OCI-LY7 (cell line): ENCODE measurements at regions not wholly inside any gene's neighbourhood (a gene's known extent, or its start where the extent isn't known, plus 50 kb on each side); places are given as distances from the start of the nearest gene placed in this dataset.

Source experiments
- BruUV-seq: library from RNA; stranded (reverse); fragments of 400-500 nt; replicated peaks from 2 replicates; lab custom pipeline; 2021; lab: Mats Ljungman, UMichigan
- CTCF ChIA-PET: fragments of 300-600 bp; sonication (Branson Sonifier 250); formaldehyde crosslinking; loops from one replicate; lab custom pipeline; 2022; ENCODE audit warnings: antibody characterized with exemption; ENCODE audit not compliant: unreplicated experiment; lab: Charles Lee
- POLR2A ChIA-PET: fragments of 300-600 bp; sonication (Branson Sonifier 250); formaldehyde crosslinking; loops from one replicate; lab custom pipeline; 2022; ENCODE audit warnings: antibody characterized with exemption; lab: Charles Lee
- DNase-seq: peaks from one replicate; pipeline ENCODE4 v3.0.0-alpha.2; 2015; ENCODE audit warnings: low spot score
- H2AFZ ChIP-seq: fragments of 200-600 bp; sonication (generic), shearing (Covaris generic); 2 replicates; pipeline ENCODE4 v1.6.1; 2014; ENCODE audit warnings: mild to moderate bottlenecking, antibody characterized with exemption, low read length, moderate library complexity
- H3K27ac ChIP-seq: fragments of 200-600 bp; sonication (generic); 2 replicates; pipeline ENCODE4 v1.5.1; 2014; ENCODE audit warnings: mixed run types, low read depth, mild to moderate bottlenecking, moderate library complexity, low read length, inconsistent platforms; ENCODE audit not compliant: poor library complexity, severe bottlenecking
- H3K36me3 ChIP-seq: fragments of 200-600 bp; sonication (generic); 2 replicates; pipeline ENCODE4 v1.6.1; 2014; ENCODE audit warnings: mild to moderate bottlenecking, antibody characterized with exemption, low read length, moderate library complexity, mixed read lengths; ENCODE audit not compliant: insufficient read depth
- H3K4me1 ChIP-seq: fragments of 200-600 bp; sonication (generic); 2 replicates; pipeline ENCODE4 v1.5.1; 2014; ENCODE audit warnings: mild to moderate bottlenecking, low read length; ENCODE audit not compliant: insufficient read depth, poor library complexity, severe bottlenecking
- H3K4me2 ChIP-seq: fragments of 200-600 bp; sonication (generic); 2 replicates; pipeline ENCODE4 v1.6.1; 2014; ENCODE audit warnings: mild to moderate bottlenecking, low read length
- H3K4me3 ChIP-seq: fragments of 200-600 bp; sonication (generic); 2 replicates; pipeline ENCODE4 v1.5.1; 2014; ENCODE audit warnings: mild to moderate bottlenecking, low read depth, low read length; ENCODE audit not compliant: poor library complexity, severe bottlenecking
- H3K79me2 ChIP-seq: fragments of 200-600 bp; sonication (generic); 2 replicates; pipeline ENCODE4 v1.6.1; 2016; ENCODE audit warnings: low read depth, mild to moderate bottlenecking, low read length, moderate library complexity, mixed read lengths; ENCODE audit not compliant: insufficient read depth
- H3K9me2 ChIP-seq: fragments of 200-600 bp; sonication (generic); 2 replicates; pipeline ENCODE4 v1.6.1; 2016; ENCODE audit warnings: mild to moderate bottlenecking, low read length, mixed read lengths; ENCODE audit not compliant: insufficient read depth
- H3K9me3 ChIP-seq: fragments of 200-600 bp; sonication (generic); 2 replicates; pipeline ENCODE4 v1.6.1; 2014; ENCODE audit warnings: mild to moderate bottlenecking, mixed run types, low read length, mixed read lengths
- H4K20me1 ChIP-seq: fragments of 200-600 bp; sonication (generic); 2 replicates; pipeline ENCODE4 v1.6.1; 2014; ENCODE audit warnings: mild to moderate bottlenecking, antibody characterized with exemption, low read length, moderate library complexity, mixed read lengths; ENCODE audit not compliant: insufficient read depth
- EZH2phosphoT487 ChIP-seq: fragments of 200-600 bp; sonication (generic); IDR thresholded peaks from 2 replicates; pipeline ENCODE4 v1.6.1; 2018; ENCODE audit warnings: low read depth, borderline replicate concordance, mild to moderate bottlenecking, mixed run types, antibody characterized with exemption, low read length, moderate library complexity, mixed read lengths
- intact Hi-C: fragments of 100-400 bp; cut with micrococcal nuclease; formaldehyde crosslinking; loops from one replicate; pipeline ENCODE4 v1.10.0; 2022; ENCODE audit not compliant: unreplicated experiment
- TF ChIP-seq, protein P1 (sequence below): fragments of 200-600 bp; sonication (generic); conservative IDR thresholded peaks from 2 replicates; pipeline ENCODE4 v1.5.1; 2014; ENCODE audit warnings: mild to moderate bottlenecking, antibody characterized with exemption, low read length, moderate library complexity, mixed read lengths

DNA sequence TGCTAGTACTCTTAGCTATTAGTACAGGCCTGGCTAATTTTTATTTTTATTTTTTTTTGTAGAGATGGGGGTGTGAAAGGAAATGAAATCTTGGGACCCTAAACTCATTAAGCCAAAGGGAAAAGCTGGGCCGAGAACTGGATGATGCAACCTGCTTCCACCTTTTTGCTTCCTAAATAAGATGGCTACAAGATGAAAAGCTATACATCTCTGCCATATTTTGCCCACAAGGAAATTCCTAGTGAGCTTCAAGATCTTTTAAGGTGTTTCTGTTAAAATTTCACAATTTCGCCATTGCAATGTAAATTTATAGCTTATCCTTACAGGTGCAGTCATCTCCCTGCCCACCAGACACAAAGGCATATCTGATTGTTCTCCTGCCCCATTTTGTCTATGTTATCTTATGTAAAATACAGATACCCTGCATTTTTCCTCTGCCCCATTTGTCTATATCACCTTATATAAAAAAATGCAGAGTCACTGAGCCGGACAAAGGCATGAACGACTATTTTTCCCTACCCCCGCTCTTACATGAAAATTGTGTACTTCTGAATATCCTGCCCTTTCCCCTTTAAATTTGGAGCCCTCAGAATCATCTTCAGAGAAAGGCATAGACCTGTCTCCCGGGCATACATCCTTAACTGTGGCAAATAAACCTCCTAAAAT is 112.0 kb upstream of the SLC38A2 start:
- Histone ChIP-seq H3K4me1 (no peaks in the 10 kb centered on the region), H2AFZ (no peak overlapping the region), H3K9me3 (no peaks in the 10 kb centered on the region), H3K27ac (no peak overlapping the region), H3K79me2 (no peaks in the 10 kb centered on the region), H4K20me1 (no peaks in the 10 kb centered on the region), H3K4me2 (no peak overlapping the region), H3K4me3 (no peak overlapping the region), H3K9me2 (no peaks in the 10 kb centered on the region), H3K36me3 (no peaks in the 10 kb centered on the region)
- TF ChIP-seq, protein P1, sequence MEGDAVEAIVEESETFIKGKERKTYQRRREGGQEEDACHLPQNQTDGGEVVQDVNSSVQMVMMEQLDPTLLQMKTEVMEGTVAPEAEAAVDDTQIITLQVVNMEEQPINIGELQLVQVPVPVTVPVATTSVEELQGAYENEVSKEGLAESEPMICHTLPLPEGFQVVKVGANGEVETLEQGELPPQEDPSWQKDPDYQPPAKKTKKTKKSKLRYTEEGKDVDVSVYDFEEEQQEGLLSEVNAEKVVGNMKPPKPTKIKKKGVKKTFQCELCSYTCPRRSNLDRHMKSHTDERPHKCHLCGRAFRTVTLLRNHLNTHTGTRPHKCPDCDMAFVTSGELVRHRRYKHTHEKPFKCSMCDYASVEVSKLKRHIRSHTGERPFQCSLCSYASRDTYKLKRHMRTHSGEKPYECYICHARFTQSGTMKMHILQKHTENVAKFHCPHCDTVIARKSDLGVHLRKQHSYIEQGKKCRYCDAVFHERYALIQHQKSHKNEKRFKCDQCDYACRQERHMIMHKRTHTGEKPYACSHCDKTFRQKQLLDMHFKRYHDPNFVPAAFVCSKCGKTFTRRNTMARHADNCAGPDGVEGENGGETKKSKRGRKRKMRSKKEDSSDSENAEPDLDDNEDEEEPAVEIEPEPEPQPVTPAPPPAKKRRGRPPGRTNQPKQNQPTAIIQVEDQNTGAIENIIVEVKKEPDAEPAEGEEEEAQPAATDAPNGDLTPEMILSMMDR: no peak
- no peak for TF ChIP-seq EZH2phosphoT487
- no TSS peak for BruUV-seq
- CTCF ChIA-PET: no interaction called here
- no peak for DNase-seq
- intact Hi-C loops: no loop called here
- POLR2A ChIA-PET: interaction anchor here (0.6 to 0.8 kb wide), 2 partner anchors 10 to 14 kb away, joined by 4 read pairs; no protein-coding TSS in a partner anchor

DNA sequence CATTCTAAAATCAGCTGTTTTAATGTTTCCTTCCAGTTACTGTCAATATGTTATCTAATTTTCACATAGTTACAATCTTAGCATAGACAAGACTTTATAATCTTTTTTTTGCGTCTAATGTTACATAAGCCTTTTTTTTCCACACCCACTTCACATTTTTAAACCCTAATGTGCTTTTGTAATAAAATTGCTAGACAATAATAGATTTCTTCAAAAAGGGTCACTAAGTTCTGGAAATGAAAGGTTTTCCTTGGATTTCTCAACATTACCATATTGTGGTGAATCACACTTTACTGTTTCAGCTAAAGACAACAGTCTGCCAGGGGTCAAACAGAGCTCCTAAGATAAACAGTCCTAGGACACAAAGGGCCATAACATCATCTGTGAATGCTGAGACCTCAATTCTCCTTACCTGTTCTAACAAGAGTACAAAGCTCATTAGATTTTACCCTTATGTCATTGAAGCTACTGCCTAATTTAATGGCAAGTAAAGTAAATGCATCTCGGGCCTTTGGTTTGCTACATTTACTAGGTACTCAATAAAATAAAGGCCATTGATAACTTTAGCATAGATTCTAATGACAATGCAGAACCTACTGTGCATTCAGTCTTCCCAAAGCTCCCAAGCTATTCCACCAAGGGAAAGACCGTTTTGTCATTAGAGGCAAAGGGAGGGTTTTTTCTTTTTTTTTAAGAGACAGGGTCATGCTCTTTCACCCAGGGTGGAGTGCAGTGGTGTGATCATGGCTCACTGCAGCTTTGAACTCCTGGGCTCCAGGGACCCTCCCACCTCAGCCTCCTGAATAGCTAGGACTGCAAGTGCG is 111.2 kb upstream of the SLC38A2 start:
- Histone ChIP-seq H3K4me2 (no peak overlapping the region), H3K79me2 (no peaks in the 10 kb centered on the region), H3K9me2 (no peaks in the 10 kb centered on the region), H2AFZ (no peak overlapping the region), H3K4me1 (no peaks in the 10 kb centered on the region), H4K20me1 (no peaks in the 10 kb centered on the region), H3K9me3 (no peaks in the 10 kb centered on the region), H3K27ac (no peak overlapping the region), H3K4me3 (no peak overlapping the region), H3K36me3 (no peaks in the 10 kb centered on the region)
- no TSS peak for BruUV-seq
- no peak for DNase-seq
- ChIA-PET CTCF (no interaction called here), POLR2A (interaction anchor here (0.6 to 0.8 kb wide), 3 partner anchors 9 to 669 kb away, joined by 4 to 6 read pairs (median 4); no protein-coding TSS in a partner anchor)
- intact Hi-C loops: no loop called here
- TF ChIP-seq, protein P1: no peak
- no peak for TF ChIP-seq EZH2phosphoT487
